Frontal cortex (tissue), 3 donors: ENCODE measurements at regions not wholly inside any gene's neighbourhood (a gene's known extent, or its start where the extent isn't known, plus 50 kb on each side); places are given as distances from the start of the nearest gene placed in this dataset.
"Not testable (repeated sequence)": the region's sequence is repeated elsewhere in the genome, so short reads cannot be mapped to it uniquely, and the experiment has no call there.

Source experiments
- DNase-seq, 2 donors: peaks; one replicate each; pipeline ENCODE4 v3.0.0; 2012; ENCODE audit warnings: low spot score in 2 of 2
- FAIRE-seq: peaks from 2 replicates; lab custom pipeline; 2012; peaks lifted over from hg19 to GRCh38; lab: Jason Lieb, UNC
- donor health status: control.
- donor health status: control.
- donor health status: control.

DNA sequence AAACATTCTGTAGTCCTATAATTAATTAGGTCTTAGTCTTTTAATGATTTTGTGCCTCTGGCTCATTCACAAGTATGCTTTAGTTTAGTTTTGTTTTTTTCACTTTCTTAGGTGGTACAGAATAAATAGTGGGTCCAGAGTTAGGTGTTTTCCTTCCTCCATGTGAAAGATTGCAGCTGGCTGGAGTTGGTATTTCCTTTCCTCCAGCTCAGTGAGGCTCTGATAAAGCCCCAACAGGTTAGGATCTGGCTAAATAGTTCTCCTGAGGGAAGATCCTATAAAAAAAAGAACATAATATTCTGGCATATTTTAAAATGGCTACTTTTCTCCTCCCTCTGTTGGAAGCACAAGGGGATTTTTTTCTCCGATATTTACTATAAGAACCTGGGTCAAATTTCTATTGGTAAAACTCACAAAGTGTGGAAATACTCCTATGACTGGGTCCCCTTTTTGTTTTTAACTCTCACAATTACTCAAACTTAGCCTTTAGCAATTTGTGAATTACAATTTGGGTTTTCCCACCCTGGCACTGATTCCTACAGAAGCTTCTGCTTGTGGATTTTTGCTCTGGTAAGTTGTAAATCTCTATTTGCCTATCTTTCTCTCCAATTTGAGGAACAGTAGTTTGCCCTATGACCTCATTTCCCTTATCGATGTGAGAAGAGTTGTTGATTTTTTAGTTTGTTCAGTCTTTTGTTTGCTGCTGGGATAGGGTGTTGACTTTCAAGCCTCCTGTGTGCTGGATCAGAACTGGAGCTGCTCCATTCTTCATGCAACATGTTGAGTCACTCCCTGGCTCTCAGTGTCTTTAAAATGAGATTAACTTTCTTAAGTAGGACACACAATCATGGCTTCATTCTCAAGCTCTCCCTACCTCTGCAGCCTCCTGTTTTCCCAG lies 500.9 kb downstream of the RNF144A start:
- FAIRE-seq (no peak), DNase-seq (no peak)

DNA sequence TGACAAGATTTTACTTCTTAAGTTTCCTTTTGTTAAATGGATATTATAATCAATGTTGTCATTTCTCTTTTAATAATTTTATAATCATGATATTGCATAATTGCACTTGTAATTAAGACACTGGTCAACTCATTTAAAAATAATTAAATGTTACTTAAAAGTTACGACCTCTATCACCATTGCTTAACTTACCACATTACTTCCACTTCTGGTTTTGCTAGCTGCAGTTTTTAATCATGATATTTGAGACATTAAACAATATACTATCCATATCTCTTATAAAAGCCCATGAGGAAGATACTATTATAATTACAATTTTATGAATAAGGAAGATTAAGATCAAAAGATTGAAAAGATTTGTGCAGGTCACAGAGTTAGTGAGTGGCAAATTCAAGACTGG lies 502.0 kb downstream of the RNF144A start:
- DNase-seq: no peak
- no peak for FAIRE-seq

DNA sequence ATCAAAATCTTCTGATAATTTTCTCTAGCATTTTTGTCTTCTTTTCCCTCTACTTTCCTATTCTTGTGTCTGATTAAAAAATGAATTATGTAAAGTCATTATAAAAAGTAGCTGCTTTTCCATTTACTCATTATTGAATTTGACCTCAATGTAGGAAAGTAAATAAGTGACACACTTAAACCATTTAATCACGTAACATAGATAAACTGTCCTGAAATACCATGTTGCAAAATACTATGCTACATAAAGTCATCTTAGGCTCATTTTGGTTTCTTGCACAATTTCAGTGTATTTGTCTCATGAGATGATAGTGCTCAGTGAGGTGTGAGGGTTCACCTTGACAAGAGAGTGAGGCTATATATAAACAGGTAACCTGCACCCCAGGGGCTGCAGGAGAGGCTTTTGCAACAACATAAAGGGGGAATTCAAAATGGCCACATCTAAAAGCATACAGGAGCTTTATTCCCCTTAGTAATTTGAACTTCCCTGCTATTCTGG lies 502.7 kb downstream of the RNF144A start:
- DNase-seq (no peak), FAIRE-seq (no peak)

GRCh38 chr2:7420530-7420929 lies 503.3 kb downstream of the RNF144A start:
- no peak for DNase-seq

DNA sequence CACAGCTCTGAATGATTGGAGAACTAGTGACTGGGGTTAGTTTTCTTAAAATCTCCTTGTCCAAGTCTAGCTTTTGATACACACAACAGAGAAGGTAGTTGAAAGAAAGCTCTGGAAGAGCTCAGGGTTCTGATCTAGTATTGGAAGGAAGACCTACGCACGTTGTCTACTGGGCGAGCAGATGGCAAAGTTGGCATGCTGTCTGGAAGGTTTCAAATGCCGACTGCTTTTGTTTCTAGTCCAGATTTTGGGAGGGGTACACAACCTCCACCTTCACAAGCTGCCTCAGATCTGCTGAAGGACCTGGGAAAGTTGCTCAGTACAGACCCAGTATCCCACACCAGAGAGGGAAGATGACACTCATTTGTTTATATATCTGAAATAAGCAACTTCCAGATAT lies 507.3 kb downstream of the RNF144A start:
- FAIRE-seq: no peak
- DNase-seq: no peak

More at GRCh38 chr2:7420530-7420929, 503.3 kb downstream of the RNF144A start:
- no peak for FAIRE-seq

- FAIRE-seq (peak; percentile 59), DNase-seq (peak in 1 of 2 donors; percentile 48)
Measured at GRCh38 chr2:7427293-7428060, 510.3 kb downstream of the RNF144A start.

DNA sequence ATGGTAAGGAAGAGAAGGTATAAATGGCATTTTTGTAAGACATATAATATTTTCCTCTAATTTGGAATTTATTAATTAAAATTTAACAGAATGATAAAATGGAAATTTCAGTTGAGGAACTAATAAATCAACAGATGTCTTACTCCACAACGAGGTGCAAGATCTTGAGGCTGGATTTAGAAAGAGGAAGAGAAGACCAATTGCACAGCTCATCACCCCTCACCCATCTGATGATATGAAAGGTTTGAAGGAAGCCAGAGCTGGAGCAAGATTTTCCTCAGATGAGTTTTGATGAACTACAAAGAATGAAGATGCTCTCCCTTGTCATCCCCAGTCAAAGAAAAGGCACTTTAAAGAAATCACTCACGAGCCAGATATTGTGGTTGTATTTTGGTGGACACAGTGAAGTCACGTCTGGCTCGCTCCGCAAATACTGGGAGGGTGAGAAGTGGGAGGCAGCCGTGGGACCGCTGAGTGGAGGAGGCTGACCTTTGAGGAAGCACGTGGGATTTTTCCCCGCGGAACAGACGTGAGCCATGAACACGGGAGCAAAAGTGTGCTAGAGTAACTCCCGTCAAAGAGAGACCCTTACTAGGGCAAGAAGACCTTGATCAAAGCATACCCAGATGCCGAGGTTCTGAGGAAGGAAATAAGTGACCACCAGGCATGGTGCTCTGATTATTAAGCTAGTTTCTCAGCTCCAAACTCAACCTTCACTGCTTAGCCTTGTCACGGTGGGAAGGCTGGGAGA lies 511.4 kb downstream of the RNF144A start:
- DNase-seq (no peak), FAIRE-seq (no peak)

- DNase-seq: no peak
- FAIRE-seq: no peak
Measured at GRCh38 chr2:7429733-7430132, 512.5 kb downstream of the RNF144A start.

DNA sequence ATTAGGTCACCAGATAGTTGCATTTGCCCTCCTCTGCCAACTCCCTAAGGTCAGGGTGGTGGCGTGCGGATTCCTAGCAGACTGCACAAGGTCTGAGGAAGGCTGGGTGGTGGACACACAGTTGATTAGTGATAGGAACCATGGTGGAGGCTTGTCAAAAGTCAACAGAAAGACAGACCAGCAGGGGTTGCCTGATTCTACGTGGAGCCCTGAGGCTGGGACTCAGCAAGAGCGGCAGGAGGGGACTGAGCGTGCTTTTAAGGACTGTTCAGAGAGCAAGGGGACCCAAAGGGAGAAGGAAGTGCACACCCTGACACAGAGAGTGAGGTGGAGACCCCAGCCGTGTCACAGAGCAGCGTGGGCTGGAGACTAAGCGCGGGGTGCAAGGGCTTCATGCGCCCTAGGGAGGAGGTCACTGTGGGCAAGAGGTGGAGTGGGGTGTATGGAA lies 513.2 kb downstream of the RNF144A start:
- FAIRE-seq (no peak), DNase-seq (no peak)

DNA sequence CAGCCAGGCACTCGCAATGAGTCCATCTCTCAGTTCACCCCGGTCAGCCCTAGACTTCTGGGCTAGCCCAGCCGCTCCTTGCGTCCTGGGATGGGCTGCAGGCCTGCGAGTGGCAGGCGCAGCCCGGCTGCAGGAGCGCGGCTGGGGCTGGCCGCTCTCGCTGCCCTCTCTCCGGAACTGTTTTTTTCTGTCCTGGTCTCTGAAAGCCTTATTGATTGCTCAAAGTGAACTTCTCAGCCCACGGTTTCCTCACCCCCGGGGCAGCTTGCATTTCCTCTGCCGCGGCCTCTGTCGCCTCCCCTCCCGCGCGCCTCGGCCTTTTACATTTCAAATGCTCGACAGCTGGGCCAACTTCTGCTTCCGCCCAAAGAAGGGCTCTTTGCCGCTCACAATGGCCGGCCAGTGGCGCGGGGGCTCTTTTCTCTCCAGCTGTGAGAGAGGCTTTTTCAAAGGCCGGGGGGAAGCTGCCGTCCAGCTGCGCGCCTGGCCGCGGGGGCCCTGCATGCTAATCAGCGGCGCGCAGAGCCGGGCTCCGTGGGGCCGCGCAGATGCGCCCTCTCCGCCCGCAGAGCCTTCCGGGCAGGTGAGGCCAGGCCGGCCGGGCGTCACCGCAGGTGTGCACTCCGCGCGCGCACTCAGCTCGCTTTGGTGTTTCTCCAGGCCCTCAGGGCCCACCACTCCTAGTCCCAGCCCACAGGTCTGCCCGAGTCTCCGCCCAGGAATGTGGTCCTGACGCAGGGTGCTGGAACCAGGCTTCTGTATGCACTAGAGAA lies 513.8 kb downstream of the RNF144A start:
- DNase-seq: peak in 1 of 2 donors; percentile 22
- no peak for FAIRE-seq

DNA sequence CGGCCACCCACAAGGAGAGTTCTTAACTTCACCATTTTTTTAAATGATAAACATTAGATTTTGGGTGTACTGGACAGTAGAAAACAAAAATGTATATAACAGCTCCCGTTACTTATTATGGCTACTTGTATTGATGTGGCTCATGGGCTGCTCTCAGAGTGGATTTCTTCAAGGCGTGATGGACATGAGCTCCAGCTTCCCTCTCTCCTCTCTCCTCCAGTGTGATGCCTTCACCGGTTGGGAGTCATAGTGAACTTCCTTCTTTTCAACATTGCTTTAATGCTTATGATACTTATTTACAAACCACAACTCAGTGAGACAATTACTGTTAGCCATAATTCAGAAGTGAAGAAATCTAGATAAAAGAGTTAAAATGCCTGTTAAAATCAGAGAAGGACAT lies 515.2 kb downstream of the RNF144A start:
- DNase-seq: no peak
- FAIRE-seq: no peak

DNA sequence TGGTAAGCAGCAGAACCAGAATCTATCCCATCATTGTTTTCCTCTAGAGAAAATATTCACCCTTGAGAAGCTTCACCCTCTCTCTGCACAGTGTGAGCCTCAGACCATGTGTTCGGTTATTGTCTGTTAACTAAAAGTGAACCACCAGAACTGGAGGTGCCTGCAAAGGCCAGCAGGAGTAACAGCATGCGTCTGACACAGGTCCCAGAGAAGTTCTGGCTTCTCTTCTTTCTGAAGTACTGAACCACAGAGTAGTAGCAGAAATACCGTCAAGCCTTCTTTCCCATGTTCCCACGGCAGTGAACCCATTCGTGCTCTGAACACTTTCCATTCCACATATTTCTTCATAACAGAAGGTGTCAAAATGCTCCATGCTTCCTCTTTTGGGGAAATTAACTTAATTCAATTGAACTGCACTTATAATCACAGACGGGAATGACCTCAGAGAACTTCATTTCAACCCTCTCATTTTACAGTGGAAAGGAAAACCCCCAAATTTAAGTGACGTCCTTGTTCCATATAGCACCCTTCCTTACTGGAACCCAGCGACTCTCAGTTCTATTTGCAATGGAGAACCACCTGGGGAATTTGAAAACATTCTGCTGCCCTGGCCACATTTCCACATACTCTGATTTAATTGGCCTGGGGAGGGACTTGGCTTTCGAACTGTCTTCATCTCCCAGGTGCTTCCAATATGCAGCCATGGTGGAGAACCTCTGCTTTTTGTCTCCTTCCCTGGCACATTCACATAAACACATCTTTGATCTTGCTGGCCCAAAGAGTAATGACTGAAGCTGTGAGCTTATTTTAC lies 519.1 kb downstream of the RNF144A start:
- DNase-seq: no peak
- FAIRE-seq: no peak

DNA sequence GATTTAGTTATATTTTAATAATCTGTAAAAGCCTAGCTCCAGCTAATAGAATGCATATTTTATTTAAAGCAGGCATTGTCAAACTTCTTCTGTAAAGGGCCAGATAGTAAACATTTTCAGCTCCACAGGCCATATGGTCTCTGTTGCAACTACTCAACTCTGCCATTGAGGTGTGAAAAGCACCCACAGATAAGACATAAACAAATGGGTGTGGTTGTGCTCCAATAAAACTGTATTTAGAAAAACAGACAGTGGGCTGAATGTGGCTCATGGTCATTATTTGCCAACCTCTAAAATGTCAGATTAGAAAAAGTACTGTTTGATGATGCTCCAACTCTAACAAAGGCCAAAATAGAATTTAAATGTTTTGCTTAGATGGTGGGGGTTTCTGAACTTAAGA lies 519.9 kb downstream of the RNF144A start:
- DNase-seq: no peak
- no peak for FAIRE-seq

GRCh38 chr2:7437716-7438632 lies 520.8 kb downstream of the RNF144A start:
- DNase-seq: no peak

GRCh38 chr2:7438855-7439254 lies 521.6 kb downstream of the RNF144A start:
- DNase-seq: no peak
- FAIRE-seq: no peak

More at GRCh38 chr2:7437716-7438632, 520.8 kb downstream of the RNF144A start:
- no peak for FAIRE-seq

DNA sequence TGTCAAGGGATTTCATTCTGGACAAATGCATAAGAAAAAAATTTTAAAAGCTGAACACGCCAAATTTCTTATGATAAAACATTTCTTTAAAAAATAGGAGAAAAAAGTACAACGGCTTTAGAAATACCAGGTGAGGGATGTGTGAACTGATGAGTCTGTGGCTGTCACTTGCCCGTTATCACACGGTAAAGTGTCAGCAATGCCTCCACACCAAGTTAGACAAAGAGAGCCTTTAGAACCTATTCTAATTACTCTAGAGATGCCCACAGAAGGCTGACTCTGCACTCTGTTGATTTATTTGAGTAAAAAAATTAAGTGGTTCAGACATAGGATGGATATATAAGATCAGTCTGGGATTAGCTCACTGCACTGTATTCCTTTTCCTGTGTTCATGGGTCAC lies 523.8 kb downstream of the RNF144A start:
- FAIRE-seq: no peak
- DNase-seq: no peak

DNA sequence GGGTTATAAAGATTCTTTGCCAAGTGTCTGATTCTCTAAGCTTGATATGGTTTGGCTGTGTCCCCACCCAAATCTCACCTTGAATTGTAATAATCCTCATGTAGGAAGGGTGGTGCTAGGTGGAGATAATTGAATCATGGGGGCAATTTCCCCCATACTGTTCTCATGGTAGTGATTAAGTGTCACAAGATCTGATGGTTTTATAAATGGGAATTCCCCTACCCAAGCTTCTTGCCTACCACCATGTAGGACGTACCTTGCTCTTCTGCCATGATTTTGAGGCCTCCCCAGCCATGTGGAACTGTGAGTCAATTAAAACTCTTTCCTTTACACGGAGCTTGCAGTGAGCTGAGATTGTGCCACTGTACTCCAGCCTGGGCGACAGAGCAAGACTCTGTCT lies 524.6 kb downstream of the RNF144A start:
- DNase-seq, FAIRE-seq: not testable (repeated sequence)
